Fibroblast of lung (primary cell): ENCODE measurements at regions not wholly inside any gene's neighbourhood (a gene's known extent, or its start where the extent isn't known, plus 50 kb on each side); places are given as distances from the start of the nearest gene placed in this dataset.

ENCODE experiments used
- EZH2 ChIP-seq: IDR thresholded peaks from 2 replicates; pipeline ENCODE4 v1.5.1; 2012; ENCODE audit warnings: low read length, control low read depth, mild to moderate bottlenecking; ENCODE audit errors: missing control alignments
- TF ChIP-seq, protein P1 (sequence below), 2 donors: IDR thresholded peaks in 1 of 2; conservative IDR thresholded peaks in 1 of 2; 1 replicate in 1 of 2; 2 replicates in 1 of 2; pipeline ENCODE4 v1.5.1; 2011 to 2012; ENCODE audit warnings: low read length in 2 of 2, control low read depth in 1 of 2, inconsistent platforms in 1 of 2, low read depth in 1 of 2, mild to moderate bottlenecking in 1 of 2

DNA sequence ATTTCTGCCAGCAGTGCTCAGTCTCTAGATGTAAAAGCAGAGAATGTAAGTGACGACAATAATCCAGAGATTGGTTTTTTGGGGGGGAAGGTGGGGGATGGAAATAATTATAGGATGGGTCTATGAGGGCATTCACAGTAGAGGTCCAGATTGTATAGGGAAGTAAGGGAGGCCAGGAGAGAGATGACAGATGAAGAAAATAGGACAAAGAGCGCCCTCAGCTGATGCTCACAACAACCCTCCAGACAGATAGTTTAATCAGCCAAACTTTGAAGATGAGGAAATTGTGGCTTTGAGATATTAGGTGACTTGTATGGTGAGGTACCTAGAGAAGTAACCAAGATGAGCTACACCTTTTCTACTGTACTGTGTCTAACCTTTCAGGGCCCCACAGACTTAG is 137.9 kb downstream of the MAGEB17 start:
- TF ChIP-seq, protein P1, sequence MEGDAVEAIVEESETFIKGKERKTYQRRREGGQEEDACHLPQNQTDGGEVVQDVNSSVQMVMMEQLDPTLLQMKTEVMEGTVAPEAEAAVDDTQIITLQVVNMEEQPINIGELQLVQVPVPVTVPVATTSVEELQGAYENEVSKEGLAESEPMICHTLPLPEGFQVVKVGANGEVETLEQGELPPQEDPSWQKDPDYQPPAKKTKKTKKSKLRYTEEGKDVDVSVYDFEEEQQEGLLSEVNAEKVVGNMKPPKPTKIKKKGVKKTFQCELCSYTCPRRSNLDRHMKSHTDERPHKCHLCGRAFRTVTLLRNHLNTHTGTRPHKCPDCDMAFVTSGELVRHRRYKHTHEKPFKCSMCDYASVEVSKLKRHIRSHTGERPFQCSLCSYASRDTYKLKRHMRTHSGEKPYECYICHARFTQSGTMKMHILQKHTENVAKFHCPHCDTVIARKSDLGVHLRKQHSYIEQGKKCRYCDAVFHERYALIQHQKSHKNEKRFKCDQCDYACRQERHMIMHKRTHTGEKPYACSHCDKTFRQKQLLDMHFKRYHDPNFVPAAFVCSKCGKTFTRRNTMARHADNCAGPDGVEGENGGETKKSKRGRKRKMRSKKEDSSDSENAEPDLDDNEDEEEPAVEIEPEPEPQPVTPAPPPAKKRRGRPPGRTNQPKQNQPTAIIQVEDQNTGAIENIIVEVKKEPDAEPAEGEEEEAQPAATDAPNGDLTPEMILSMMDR (conservative IDR thresholded peaks at IDR 0.05 in 1 of 2, IDR thresholded peaks at IDR 0.05 in 1 of 2; ENCODE audit: low read depth in 1 of 2, low read length in 2 of 2): no peak
- no peak for TF ChIP-seq EZH2
